HepG2 (cell line): ENCODE measurements at regions not wholly inside any gene's neighbourhood (a gene's known extent, or its start where the extent isn't known, plus 50 kb on each side); places are given as distances from the start of the nearest gene placed in this dataset.

Experiments
- ATAC-seq: fragments of 200-7000 bp; cut with Tn5 transposase; 3 replicates; pipeline ENCODE4 v1.9.1; 2020; ENCODE audit warnings: mild to moderate bottlenecking, moderate library complexity
- BruUV-seq: library from RNA; stranded (reverse); fragments of 400-500 nt; replicated peaks from 2 replicates; lab custom pipeline; 2021; lab: Mats Ljungman, UMichigan
- CTCF ChIA-PET: fragments of 300-600 bp; formaldehyde crosslinking; extraction: SDS; loops from one replicate; lab custom pipeline; 2021; ENCODE audit warnings: low total read pairs, inconsistent platforms, low intra/inter-chr PET ratio; lab: Yijun Ruan, JAX
- POLR2A ChIA-PET: fragments of 350-600 bp; sonication (Branson Sonifier 250); formaldehyde crosslinking; loops from one replicate; lab custom pipeline; 2020; ENCODE audit warnings: antibody characterized with exemption, inconsistent platforms; lab: Yijun Ruan, JAX
- DNase-seq: peaks from one replicate; pipeline ENCODE4 v3.0.0-alpha.2; 2015; ENCODE audit warnings: low spot score
- FAIRE-seq: peaks from 3 replicates; lab custom pipeline; 2011; peaks lifted over from hg19 to GRCh38; lab: Jason Lieb, UNC
- H2AFZ ChIP-seq: one replicate; pipeline ENCODE4 v1.6.1; 2011; ENCODE audit warnings: low read length, inconsistent platforms
- H3K27ac ChIP-seq: fragments of 300-600 bp; 3 replicates; pipeline ENCODE4 v1.8.0; 2011; ENCODE audit warnings: mixed run types, mild to moderate bottlenecking, mixed read lengths, low read length, inconsistent platforms; ENCODE audit not compliant: insufficient read depth; ENCODE audit errors: extremely low read length
- H3K27me3 ChIP-seq, 2 experiments: fragments of 200-600 bp in 1 of 2; 2 replicates in 1 of 2; 3 replicates in 1 of 2; pipeline versions ENCODE4 v1.6.0 to v1.8.0; 2011; ENCODE audit warnings: low read length in 2 of 2, mild to moderate bottlenecking in 2 of 2, moderate library complexity in 2 of 2, inconsistent platforms in 1 of 2; ENCODE audit not compliant: insufficient read depth in 2 of 2, control insufficient read depth in 1 of 2
- H3K36me3 ChIP-seq, 2 experiments: fragments of 200-600 bp in 1 of 2; replicated peaks in 1 of 2; 2 replicates in 1 of 2; 3 replicates in 1 of 2; pipeline versions ENCODE4 v1.5.1 to v1.8.0; 2011; ENCODE audit warnings: low read length in 2 of 2, inconsistent platforms in 1 of 2; ENCODE audit not compliant: insufficient read depth in 2 of 2, control insufficient read depth in 1 of 2
- H3K4me1 ChIP-seq: 2 replicates; pipeline ENCODE4 v1.5.1; 2012; ENCODE audit warnings: low read length, inconsistent platforms; ENCODE audit not compliant: insufficient read depth
- H3K4me2 ChIP-seq: 2 replicates; pipeline ENCODE4 v1.6.0; 2011; ENCODE audit warnings: low read depth, low read length, inconsistent platforms
- H3K4me3 ChIP-seq, 3 experiments: fragments of 200-600 bp in 1 of 3; sonication (generic), shearing (Covaris generic) in 1 of 3; replicated peaks in 1 of 3; 2 replicates each; pipeline ENCODE4 v1.5.1; 2011 to 2016; ENCODE audit warnings: low read length in 3 of 3, inconsistent platforms in 2 of 3, low read depth in 2 of 3, mild to moderate bottlenecking in 2 of 3, control low read depth in 1 of 3, mixed read lengths in 1 of 3; ENCODE audit not compliant: insufficient read depth in 1 of 3
- H3K79me2 ChIP-seq: one replicate; pipeline ENCODE4 v1.6.1; 2011; ENCODE audit warnings: low read length, inconsistent platforms; ENCODE audit not compliant: insufficient read depth
- H3K9ac ChIP-seq: 2 replicates; pipeline ENCODE4 v1.6.0; 2011; ENCODE audit warnings: mild to moderate bottlenecking, low read depth, low read length, inconsistent platforms; ENCODE audit not compliant: insufficient read depth
- H3K9me3 ChIP-seq: 2 replicates; pipeline ENCODE4 v1.5.1; 2012; ENCODE audit warnings: mild to moderate bottlenecking, low read length
- H4K20me1 ChIP-seq: 2 replicates; pipeline ENCODE4 v1.6.0; 2011; ENCODE audit warnings: inconsistent platforms, mild to moderate bottlenecking, low read length, moderate library complexity; ENCODE audit not compliant: insufficient read depth
- ASH2L ChIP-seq: fragments of 300-600, 200-600 bp; sonication (generic); IDR thresholded peaks from 2 replicates; pipeline ENCODE4 v1.7.0; 2017; ENCODE audit warnings: low read depth, mild to moderate bottlenecking, moderate library complexity, mixed read lengths, low read length; ENCODE audit not compliant: insufficient read length
- ATM ChIP-seq: fragments of 450-650 bp; IDR thresholded peaks from 2 replicates; pipeline ENCODE4 v1.7.1; 2017; ENCODE audit warnings: mild to moderate bottlenecking, borderline replicate concordance
- EEA1 ChIP-seq: sonication (generic); formaldehyde crosslinking; IDR thresholded peaks from 2 replicates; pipeline ENCODE4 v1.5.1; 2020; ENCODE audit warnings: mild to moderate bottlenecking, missing genetic modification reagents, borderline replicate concordance
- KLF11 ChIP-seq: IDR thresholded peaks from 2 replicates; pipeline ENCODE4 v1.6.1; 2016; ENCODE audit warnings: missing compliant biosample characterization
- PHF21A ChIP-seq: sonication (generic); formaldehyde crosslinking; IDR thresholded peaks from 2 replicates; pipeline ENCODE4 v1.5.0; 2020; ENCODE audit warnings: mild to moderate bottlenecking, missing genetic modification reagents
- REPIN1 ChIP-seq: sonication (generic); formaldehyde crosslinking; IDR thresholded peaks from 2 replicates; pipeline ENCODE4 v1.8.0; 2022; ENCODE audit warnings: missing genetic modification reagents, low read depth, mild to moderate bottlenecking, borderline replicate concordance
- ZBTB21 ChIP-seq: sonication (generic); formaldehyde crosslinking; IDR thresholded peaks from 2 replicates; pipeline ENCODE4 v1.4.0; 2020; ENCODE audit warnings: missing genetic modification reagents
- ZFP1 ChIP-seq: IDR thresholded peaks from 2 replicates; pipeline ENCODE4 v1.6.1; 2016
- ZNF143 ChIP-seq: sonication (generic); formaldehyde crosslinking; IDR thresholded peaks from 2 replicates; pipeline ENCODE4 v1.4.0; 2020; ENCODE audit warnings: missing genetic modification reagents
- ZNF256 ChIP-seq: sonication (generic); formaldehyde crosslinking; conservative IDR thresholded peaks from 2 replicates; pipeline ENCODE4 v1.4.0; 2020; ENCODE audit warnings: missing genetic modification reagents
- ZNF296 ChIP-seq: sonication (generic); formaldehyde crosslinking; conservative IDR thresholded peaks from 2 replicates; pipeline ENCODE4 v1.5.0; 2020; ENCODE audit warnings: mild to moderate bottlenecking, missing genetic modification reagents
- ZNF362 ChIP-seq: sonication (generic); formaldehyde crosslinking; IDR thresholded peaks from 2 replicates; pipeline ENCODE4 v1.4.0; 2020; ENCODE audit warnings: missing genetic modification reagents, mild to moderate bottlenecking, borderline replicate concordance
- ZNF431 ChIP-seq: sonication (generic); formaldehyde crosslinking; IDR thresholded peaks from 2 replicates; pipeline ENCODE4 v1.9.0; 2022; ENCODE audit warnings: missing genetic modification reagents, low read depth, mild to moderate bottlenecking, borderline replicate concordance
- ZNF543 ChIP-seq: sonication (generic); formaldehyde crosslinking; IDR thresholded peaks from 2 replicates; pipeline ENCODE4 v1.4.0; 2020; ENCODE audit warnings: mild to moderate bottlenecking, missing genetic modification reagents
- ZNF768 ChIP-seq: sonication (generic); formaldehyde crosslinking; IDR thresholded peaks from 2 replicates; pipeline ENCODE4 v1.4.0; 2020; ENCODE audit warnings: missing genetic modification reagents
- WGBS: methylation state at CpG from one replicate; pipeline ENCODE4 v1.1.6; 2017; ENCODE audit warnings: low lambda C conversion rate; 5-methylcytosine and 5-hydroxymethylcytosine counted together
- in situ Hi-C: cut with HindIII; loops from 2 replicates; pipeline ENCODE4 v1.10.0; 2017; ENCODE audit warnings: low pct_unique_long_range_greater_than_20kb; ENCODE audit not compliant: extremely low pct_ligation_motif_present
- intact Hi-C: fragments of 100-400 bp; cut with micrococcal nuclease; formaldehyde crosslinking; loops from one replicate; pipeline ENCODE4 v1.10.0; 2022; ENCODE audit not compliant: unreplicated experiment
- TF ChIP-seq, protein P1 (sequence below): IDR thresholded peaks from 2 replicates; pipeline ENCODE4 v1.6.1; 2018; ENCODE audit warnings: missing genetic modification reagents, mild to moderate bottlenecking, missing compliant biosample characterization
- TF ChIP-seq, protein P2 (sequence below): sonication (generic); formaldehyde crosslinking; IDR thresholded peaks from 2 replicates; pipeline ENCODE4 v1.9.0; 2021; ENCODE audit warnings: missing genetic modification reagents, mild to moderate bottlenecking, borderline replicate concordance
- TF ChIP-seq, protein P3 (sequence below): fragments of 450-650 bp; IDR thresholded peaks from 2 replicates; pipeline ENCODE4 v1.6.1; 2016

DNA sequence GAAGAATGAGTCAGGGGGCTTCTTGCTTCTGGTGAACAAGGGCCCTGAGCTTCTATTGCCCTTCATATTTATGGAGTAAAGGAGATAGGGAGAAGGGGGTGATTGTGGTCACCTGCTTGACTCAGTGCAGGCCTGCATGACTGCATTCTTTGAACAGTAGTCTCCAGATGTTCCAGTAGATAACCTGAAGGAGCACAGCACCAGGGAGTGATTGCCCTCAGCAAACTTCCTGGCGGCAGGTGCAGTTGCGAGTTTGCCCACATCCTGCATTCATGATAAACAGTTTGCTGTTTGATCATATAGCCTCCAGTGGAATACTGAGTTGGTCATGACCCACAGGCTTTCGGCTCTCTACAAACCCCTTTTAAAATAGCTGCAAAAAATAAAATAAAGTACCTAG, 1632.7 kb downstream of the OTOL1 start:
- no peaks in the 10 kb centered on the region for H4K20me1 ChIP-seq
- FAIRE-seq (no peak), ATAC-seq (no peak), DNase-seq (no peak)
- intact Hi-C loops, result no loop called here
- no peak overlapping the region for H3K9ac ChIP-seq
- H3K79me2 ChIP-seq, result no peaks in the 10 kb centered on the region
- H3K4me3 ChIP-seq, result no peak overlapping the region
- H3K36me3 ChIP-seq, result no peaks in the 10 kb centered on the region
- in situ Hi-C loops, result no loop called here
- H3K9me3 ChIP-seq, result peaks cover 64% of the 10 kb centered on the region
- H3K27me3 ChIP-seq, result no peaks in the 10 kb centered on the region
- CTCF ChIA-PET, result no interaction called here
- H3K27ac ChIP-seq, result no peak overlapping the region
- TF ChIP-seq ASH2L, result no peak
- TF ChIP-seq ZNF256 (CRISPR knock-in tag), result no peak
- TF ChIP-seq, protein P1, sequence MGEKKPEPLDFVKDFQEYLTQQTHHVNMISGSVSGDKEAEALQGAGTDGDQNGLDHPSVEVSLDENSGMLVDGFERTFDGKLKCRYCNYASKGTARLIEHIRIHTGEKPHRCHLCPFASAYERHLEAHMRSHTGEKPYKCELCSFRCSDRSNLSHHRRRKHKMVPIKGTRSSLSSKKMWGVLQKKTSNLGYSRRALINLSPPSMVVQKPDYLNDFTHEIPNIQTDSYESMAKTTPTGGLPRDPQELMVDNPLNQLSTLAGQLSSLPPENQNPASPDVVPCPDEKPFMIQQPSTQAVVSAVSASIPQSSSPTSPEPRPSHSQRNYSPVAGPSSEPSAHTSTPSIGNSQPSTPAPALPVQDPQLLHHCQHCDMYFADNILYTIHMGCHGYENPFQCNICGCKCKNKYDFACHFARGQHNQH (CRISPR knock-in tag), result no peak
- no peak for TF ChIP-seq ZNF768 (CRISPR knock-in tag)
- no peak for TF ChIP-seq ATM
- no peak for TF ChIP-seq ZNF543 (CRISPR knock-in tag)
- no peak for TF ChIP-seq ZNF431
- TF ChIP-seq ZBTB21 (CRISPR knock-in tag), result no peak
- no peak for TF ChIP-seq REPIN1 (CRISPR knock-in tag)
- no peak for TF ChIP-seq ZNF143
- TF ChIP-seq, protein P2, sequence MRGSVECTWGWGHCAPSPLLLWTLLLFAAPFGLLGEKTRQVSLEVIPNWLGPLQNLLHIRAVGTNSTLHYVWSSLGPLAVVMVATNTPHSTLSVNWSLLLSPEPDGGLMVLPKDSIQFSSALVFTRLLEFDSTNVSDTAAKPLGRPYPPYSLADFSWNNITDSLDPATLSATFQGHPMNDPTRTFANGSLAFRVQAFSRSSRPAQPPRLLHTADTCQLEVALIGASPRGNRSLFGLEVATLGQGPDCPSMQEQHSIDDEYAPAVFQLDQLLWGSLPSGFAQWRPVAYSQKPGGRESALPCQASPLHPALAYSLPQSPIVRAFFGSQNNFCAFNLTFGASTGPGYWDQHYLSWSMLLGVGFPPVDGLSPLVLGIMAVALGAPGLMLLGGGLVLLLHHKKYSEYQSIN, result no peak
- TF ChIP-seq ZNF362 (CRISPR knock-in tag), result no peak
- TF ChIP-seq EEA1 (CRISPR knock-in tag), result no peak
- TF ChIP-seq ZFP1 (CRISPR knock-in tag), result no peak
- no peak for TF ChIP-seq ZNF296
- TF ChIP-seq KLF11, result no peak
- no peak for TF ChIP-seq PHF21A (CRISPR knock-in tag)
- TF ChIP-seq, protein P3, sequence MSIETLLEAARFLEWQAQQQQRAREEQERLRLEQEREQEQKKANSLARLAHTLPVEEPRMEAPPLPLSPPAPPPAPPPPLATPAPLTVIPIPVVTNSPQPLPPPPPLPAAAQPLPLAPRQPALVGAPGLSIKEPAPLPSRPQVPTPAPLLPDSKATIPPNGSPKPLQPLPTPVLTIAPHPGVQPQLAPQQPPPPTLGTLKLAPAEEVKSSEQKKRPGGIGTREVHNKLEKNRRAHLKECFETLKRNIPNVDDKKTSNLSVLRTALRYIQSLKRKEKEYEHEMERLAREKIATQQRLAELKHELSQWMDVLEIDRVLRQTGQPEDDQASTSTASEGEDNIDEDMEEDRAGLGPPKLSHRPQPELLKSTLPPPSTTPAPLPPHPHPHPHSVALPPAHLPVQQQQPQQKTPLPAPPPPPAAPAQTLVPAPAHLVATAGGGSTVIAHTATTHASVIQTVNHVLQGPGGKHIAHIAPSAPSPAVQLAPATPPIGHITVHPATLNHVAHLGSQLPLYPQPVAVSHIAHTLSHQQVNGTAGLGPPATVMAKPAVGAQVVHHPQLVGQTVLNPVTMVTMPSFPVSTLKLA, result no peak
- no peaks in the 10 kb centered on the region for H3K4me1 ChIP-seq
- no peak overlapping the region for H3K4me2 ChIP-seq
- no peak overlapping the region for H2AFZ ChIP-seq
- POLR2A ChIA-PET, result no interaction called here
- no TSS peak for BruUV-seq
- WGBS, result 9% methylated on average over 1 of the region's 3 CpGs
